IMR-90 (cell line): ENCODE measurements at regions not wholly inside any gene's neighbourhood (a gene's known extent, or its start where the extent isn't known, plus 50 kb on each side); places are given as distances from the start of the nearest gene placed in this dataset.

ENCODE experiments used
- ATAC-seq: fragments of 200-7000 bp; cut with Tn5 transposase; 2 replicates; pipeline ENCODE4 v1.9.1; 2020; ENCODE audit warnings: low read depth, mild to moderate bottlenecking, moderate library complexity
- BruUV-seq: library from RNA; stranded (reverse); fragments of 400-500 nt; replicated peaks from 2 replicates; lab custom pipeline; 2021; lab: Mats Ljungman, UMichigan
- CTCF ChIA-PET: fragments of 300-600 bp; formaldehyde crosslinking; extraction: SDS; loops from one replicate; lab custom pipeline; 2021; ENCODE audit warnings: antibody characterized with exemption; lab: Yijun Ruan, JAX
- POLR2A ChIA-PET: fragments of 300-600 bp; sonication (Branson Sonifier 250); formaldehyde crosslinking; loops from one replicate; lab custom pipeline; 2022; ENCODE audit warnings: antibody characterized with exemption; ENCODE audit not compliant: unreplicated experiment; lab: Charles Lee
- DNase-seq: peaks from one replicate; pipeline ENCODE4 v3.0.0; 2013
- H2AFZ ChIP-seq: replicated peaks from 2 replicates; pipeline ENCODE3; 2013; ENCODE audit warnings: low read length, mild to moderate bottlenecking; ENCODE audit not compliant: poor library complexity
- H2AK5ac ChIP-seq: 2 replicates; pipeline ENCODE4 v1.6.1; 2013; ENCODE audit warnings: low read depth, low read length, inconsistent platforms
- H2AK9ac ChIP-seq: replicated peaks from 2 replicates; pipeline ENCODE3; 2013; ENCODE audit warnings: mild to moderate bottlenecking, low read depth, low read length, moderate library complexity; ENCODE audit not compliant: poor library complexity
- H2BK120ac ChIP-seq: 2 replicates; pipeline ENCODE4 v1.6.1; 2013; ENCODE audit warnings: low read depth, low read length, inconsistent platforms
- H2BK15ac ChIP-seq: 3 replicates; pipeline ENCODE4 v1.6.1; 2013; ENCODE audit warnings: low read depth, low read length, inconsistent platforms
- H2BK20ac ChIP-seq: 2 replicates; pipeline ENCODE4 v1.6.1; 2013; ENCODE audit warnings: low read depth, mild to moderate bottlenecking, inconsistent platforms, low read length, moderate library complexity
- H2BK5ac ChIP-seq: 2 replicates; pipeline ENCODE4 v1.6.1; 2013; ENCODE audit warnings: mild to moderate bottlenecking, low read depth, low read length, inconsistent platforms; ENCODE audit not compliant: poor library complexity, severe bottlenecking
- H3K14ac ChIP-seq: replicated peaks from 2 replicates; pipeline ENCODE4 v1.6.1; 2013; ENCODE audit warnings: low read depth, low read length, inconsistent platforms
- H3K18ac ChIP-seq: 2 replicates; pipeline ENCODE4 v1.6.1; 2013; ENCODE audit warnings: low read depth, low read length, control low read depth
- H3K23ac ChIP-seq: 2 replicates; pipeline ENCODE4 v1.6.1; 2013; ENCODE audit warnings: low read depth, low read length, inconsistent platforms
- H3K27ac ChIP-seq: 2 replicates; pipeline ENCODE4 v1.5.1; 2013; ENCODE audit warnings: mild to moderate bottlenecking, control low read depth, low read length; ENCODE audit not compliant: insufficient read depth
- H3K27me3 ChIP-seq: 2 replicates; pipeline ENCODE4 v1.6.1; 2013; ENCODE audit warnings: low read length; ENCODE audit not compliant: control insufficient read depth, insufficient read depth
- H3K36me3 ChIP-seq: 2 replicates; pipeline ENCODE4 v1.6.1; 2013; ENCODE audit warnings: low read length, mixed read lengths; ENCODE audit not compliant: control insufficient read depth, insufficient read depth
- H3K4ac ChIP-seq: 2 replicates; pipeline ENCODE4 v1.6.1; 2013; ENCODE audit warnings: low read depth, low read length, inconsistent platforms
- H3K4me1 ChIP-seq: 2 replicates; pipeline ENCODE4 v1.6.1; 2013; ENCODE audit warnings: low read length, mixed read lengths; ENCODE audit not compliant: control insufficient read depth, insufficient read depth
- H3K4me2 ChIP-seq: 2 replicates; pipeline ENCODE4 v1.6.1; 2013; ENCODE audit warnings: low read depth, mild to moderate bottlenecking, control low read depth, low read length, moderate library complexity
- H3K4me3 ChIP-seq: 2 replicates; pipeline ENCODE4 v1.5.1; 2013; ENCODE audit warnings: low read depth, mild to moderate bottlenecking, control low read depth, low read length, moderate library complexity; ENCODE audit not compliant: insufficient read depth
- H3K56ac ChIP-seq: 2 replicates; pipeline ENCODE4 v1.6.1; 2013; ENCODE audit warnings: low read length, inconsistent platforms; ENCODE audit not compliant: insufficient read depth; ENCODE audit errors: extremely low read depth
- H3K79me1 ChIP-seq, 2 experiments: 2 replicates each; pipeline ENCODE4 v1.6.1; 2013; ENCODE audit warnings: low read length in 2 of 2, inconsistent platforms in 1 of 2, low read depth in 1 of 2
- H3K9ac ChIP-seq: 2 replicates; pipeline ENCODE4 v1.6.1; 2013; ENCODE audit warnings: low read depth, low read length, control low read depth
- H3K9me1 ChIP-seq: 2 replicates; pipeline ENCODE4 v1.6.1; 2013; ENCODE audit warnings: low read length, inconsistent platforms; ENCODE audit not compliant: insufficient read depth
- H3K9me3 ChIP-seq: 2 replicates; pipeline ENCODE4 v1.6.1; 2013; ENCODE audit warnings: low read length; ENCODE audit not compliant: control insufficient read depth, insufficient read depth
- H4K20me1 ChIP-seq: 2 replicates; pipeline ENCODE4 v1.6.1; 2013; ENCODE audit warnings: low read length, inconsistent platforms; ENCODE audit not compliant: insufficient read depth
- H4K5ac ChIP-seq: 2 replicates; pipeline ENCODE4 v1.6.1; 2013; ENCODE audit warnings: mild to moderate bottlenecking, low read depth, low read length, control low read depth
- H4K8ac ChIP-seq, 2 experiments: 2 replicates each; pipeline ENCODE4 v1.6.1; 2013; ENCODE audit warnings: low read depth in 2 of 2, low read length in 2 of 2, control low read depth in 1 of 2, inconsistent platforms in 1 of 2
- H4K91ac ChIP-seq: 2 replicates; pipeline ENCODE4 v1.6.1; 2013; ENCODE audit warnings: low read depth, low read length, inconsistent platforms; ENCODE audit not compliant: insufficient read depth
- MAFK ChIP-seq: IDR thresholded peaks from 2 replicates; pipeline ENCODE4 v1.6.1; 2012; ENCODE audit warnings: low read depth, low read length, improper control_type of control experiment
- MAZ ChIP-seq: IDR thresholded peaks from 2 replicates; pipeline ENCODE4 v1.6.1; 2012; ENCODE audit warnings: low read depth, mild to moderate bottlenecking, low read length, improper control_type of control experiment, moderate library complexity, borderline replicate concordance
- RAD21 ChIP-seq: IDR thresholded peaks from 2 replicates; pipeline ENCODE4 v1.6.1; 2012; ENCODE audit warnings: low read length, improper control_type of control experiment
- RCOR1 ChIP-seq: IDR thresholded peaks from 2 replicates; pipeline ENCODE4 v1.6.1; 2012; ENCODE audit warnings: mild to moderate bottlenecking, low read length, improper control_type of control experiment; ENCODE audit not compliant: insufficient replicate concordance
- RFX5 ChIP-seq: IDR thresholded peaks from 2 replicates; pipeline ENCODE4 v1.8.0; 2012; ENCODE audit warnings: low read depth, mild to moderate bottlenecking, low read length, moderate library complexity
- WGBS, 2 experiments: methylation state at CpG; one replicate each; pipeline versions ENCODE4 v1.1.5 to v1.1.7; 2013; ENCODE audit warnings: missing lambda C conversion rate in 2 of 2; ENCODE audit not compliant: insufficient read length in 1 of 2; ENCODE audit errors: extremely low coverage in 2 of 2; 5-methylcytosine and 5-hydroxymethylcytosine counted together
- dilution Hi-C: fragments of 300-500 bp; cut with HindIII; formaldehyde crosslinking; loops from one replicate; pipeline ENCODE4 v1.14.3; 2018; ENCODE audit warnings: low sequenced_read_pairs; ENCODE audit not compliant: unreplicated experiment
- in situ Hi-C: fragments of 300-500 bp; cut with MboI; formaldehyde crosslinking; loops from 3 replicates; pipeline ENCODE4 v1.14.3; 2019; ENCODE audit warnings: low sequenced_read_pairs, inconsistent platforms, mixed read lengths
- intact Hi-C: fragments of 100-400 bp; cut with micrococcal nuclease; formaldehyde crosslinking; loops from 2 replicates; pipeline ENCODE4 v1.10.0; 2022
- TF ChIP-seq, protein P1 (sequence below): fragments of 150-350 bp; IDR thresholded peaks from 2 replicates; pipeline ENCODE4 v1.6.1; 2017; ENCODE audit warnings: mild to moderate bottlenecking, antibody characterized with exemption, low read length, low read depth

DNA sequence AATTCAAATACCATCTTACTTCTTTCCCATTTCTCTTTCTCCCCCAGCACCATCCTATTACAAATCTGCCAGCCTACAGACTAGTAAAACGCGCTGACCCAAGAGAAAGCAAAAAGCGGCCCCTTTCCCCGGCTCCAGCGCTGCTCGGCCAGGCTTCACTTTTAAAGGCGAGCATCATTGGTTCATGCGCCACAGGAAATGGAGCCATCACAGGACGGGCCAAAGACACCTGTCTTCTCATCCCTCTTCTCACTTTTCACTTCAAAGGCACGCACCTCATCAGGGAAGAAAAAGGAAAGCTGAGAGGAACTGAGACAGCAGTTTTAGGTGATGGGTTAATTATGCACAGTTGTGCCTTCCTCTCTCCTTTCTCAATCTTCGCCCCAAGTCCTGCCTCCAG lies 664.2 kb upstream of the USP24 start:
- Histone ChIP-seq H3K4me3 (no peak overlapping the region), H3K79me1 (no peaks in the 10 kb centered on the region), H2AK5ac (no peak overlapping the region), H3K36me3 (no peaks in the 10 kb centered on the region), H3K9me1 (no peaks in the 10 kb centered on the region), H2BK5ac (no peak overlapping the region), H3K23ac (no peak overlapping the region), H3K27me3 (peaks cover 3% of the 10 kb centered on the region), H2BK120ac (no peak overlapping the region), H3K4me2 (no peak overlapping the region), H3K18ac (no peak overlapping the region), H3K4me1 (peaks cover 3% of the 10 kb centered on the region), H2BK15ac (no peak overlapping the region), H3K56ac (no peak overlapping the region), H3K4ac (no peak overlapping the region), H3K14ac (no peak overlapping the region), H4K91ac (no peak overlapping the region), H4K5ac (no peak overlapping the region), H3K9ac (no peak overlapping the region), H4K8ac (no peak overlapping the region), H2AK9ac (no peak overlapping the region), H4K20me1 (no peaks in the 10 kb centered on the region), H3K27ac (no peak overlapping the region), H2BK20ac (no peak overlapping the region), H3K9me3 (no peaks in the 10 kb centered on the region), H2AFZ (no peak overlapping the region)
- CTCF ChIA-PET = no interaction called here
- DNase-seq (no peak), ATAC-seq (no peak)
- TF ChIP-seq MAZ (no peak), RFX5 (no peak), RAD21 (no peak), MAFK (no peak), RCOR1 (no peak)
- TF ChIP-seq, protein P1, sequence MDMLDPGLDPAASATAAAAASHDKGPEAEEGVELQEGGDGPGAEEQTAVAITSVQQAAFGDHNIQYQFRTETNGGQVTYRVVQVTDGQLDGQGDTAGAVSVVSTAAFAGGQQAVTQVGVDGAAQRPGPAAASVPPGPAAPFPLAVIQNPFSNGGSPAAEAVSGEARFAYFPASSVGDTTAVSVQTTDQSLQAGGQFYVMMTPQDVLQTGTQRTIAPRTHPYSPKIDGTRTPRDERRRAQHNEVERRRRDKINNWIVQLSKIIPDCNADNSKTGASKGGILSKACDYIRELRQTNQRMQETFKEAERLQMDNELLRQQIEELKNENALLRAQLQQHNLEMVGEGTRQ = no peak
- dilution Hi-C loops = no loop called here
- BruUV-seq = no TSS peak
- POLR2A ChIA-PET = no interaction called here
- in situ Hi-C loops = no loop called here
- intact Hi-C loops = no loop called here
- WGBS, 2 experiments = 100% methylated on average over 2 of the region's 11 CpGs; no CpG with 5 or more reads in 1 of the 2 experiments
